LNCAP (cell line): ENCODE measurements at regions not wholly inside any gene's neighbourhood (a gene's known extent, or its start where the extent isn't known, plus 50 kb on each side); places are given as distances from the start of the nearest gene placed in this dataset.

ENCODE experiments used
- TF ChIP-seq, protein P1 (sequence below): fragments of 450-650 bp; IDR thresholded peaks from 2 replicates; pipeline ENCODE4 v1.5.1; 2017; ENCODE audit warnings: mild to moderate bottlenecking

DNA sequence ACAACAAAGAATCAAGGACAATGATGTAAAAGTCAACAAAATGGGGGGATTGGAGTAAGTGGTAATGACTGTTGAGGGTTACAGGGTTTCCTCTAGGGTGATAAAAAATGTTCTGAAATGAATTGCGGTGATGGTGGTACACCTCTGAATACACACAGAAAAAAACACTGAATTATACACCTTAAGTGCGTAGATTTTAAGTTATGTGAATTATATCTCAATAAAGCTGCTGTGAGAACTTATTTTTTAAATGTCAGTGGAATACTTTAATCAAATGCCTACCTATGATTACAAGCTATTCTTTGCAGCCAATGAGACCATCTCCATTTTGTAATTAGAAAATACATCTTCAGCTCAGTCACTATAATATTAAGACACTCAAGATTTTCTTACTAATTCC is 53.5 kb downstream of the ZNF608 start:
- TF ChIP-seq, protein P1, sequence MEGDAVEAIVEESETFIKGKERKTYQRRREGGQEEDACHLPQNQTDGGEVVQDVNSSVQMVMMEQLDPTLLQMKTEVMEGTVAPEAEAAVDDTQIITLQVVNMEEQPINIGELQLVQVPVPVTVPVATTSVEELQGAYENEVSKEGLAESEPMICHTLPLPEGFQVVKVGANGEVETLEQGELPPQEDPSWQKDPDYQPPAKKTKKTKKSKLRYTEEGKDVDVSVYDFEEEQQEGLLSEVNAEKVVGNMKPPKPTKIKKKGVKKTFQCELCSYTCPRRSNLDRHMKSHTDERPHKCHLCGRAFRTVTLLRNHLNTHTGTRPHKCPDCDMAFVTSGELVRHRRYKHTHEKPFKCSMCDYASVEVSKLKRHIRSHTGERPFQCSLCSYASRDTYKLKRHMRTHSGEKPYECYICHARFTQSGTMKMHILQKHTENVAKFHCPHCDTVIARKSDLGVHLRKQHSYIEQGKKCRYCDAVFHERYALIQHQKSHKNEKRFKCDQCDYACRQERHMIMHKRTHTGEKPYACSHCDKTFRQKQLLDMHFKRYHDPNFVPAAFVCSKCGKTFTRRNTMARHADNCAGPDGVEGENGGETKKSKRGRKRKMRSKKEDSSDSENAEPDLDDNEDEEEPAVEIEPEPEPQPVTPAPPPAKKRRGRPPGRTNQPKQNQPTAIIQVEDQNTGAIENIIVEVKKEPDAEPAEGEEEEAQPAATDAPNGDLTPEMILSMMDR, result no peak

DNA sequence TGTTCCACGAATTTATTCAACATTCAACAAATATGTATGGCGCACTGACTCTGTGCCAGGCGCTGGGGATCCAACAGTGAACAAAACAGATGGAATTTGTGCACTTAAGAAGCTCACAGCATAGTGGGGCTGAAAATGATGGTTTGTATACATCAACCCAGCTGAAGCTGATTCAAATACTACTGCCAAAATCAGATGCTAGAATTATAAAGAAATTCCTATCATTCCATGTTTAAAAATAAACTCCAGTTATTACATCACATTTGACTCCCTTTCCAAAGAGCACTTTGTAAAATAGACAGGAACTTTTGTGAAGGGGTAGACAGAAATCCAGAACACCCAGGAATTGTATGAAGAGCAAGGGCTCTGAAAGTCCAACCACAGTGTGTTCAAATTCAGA is 54.1 kb downstream of the ZNF608 start:
- TF ChIP-seq, protein P1, result no peak

DNA sequence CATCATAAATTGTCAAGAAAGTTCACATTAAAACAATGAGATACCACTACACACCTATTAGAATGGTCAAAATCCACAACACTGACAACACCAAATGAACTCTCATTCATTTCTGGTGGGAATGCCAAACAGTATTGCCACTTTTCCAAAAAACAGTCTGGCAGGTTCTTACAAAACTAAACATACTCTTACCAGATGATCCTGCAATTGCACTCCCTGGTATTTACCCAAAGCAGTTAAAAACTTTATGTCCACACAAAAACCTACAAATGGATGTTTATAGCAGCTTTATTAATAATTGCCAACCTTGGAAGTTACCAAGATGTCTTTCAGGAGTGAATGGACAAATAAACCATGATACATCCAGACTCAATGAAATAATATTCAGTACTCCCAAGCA is 56.8 kb downstream of the ZNF608 start:
- TF ChIP-seq, protein P1, result no peak

DNA sequence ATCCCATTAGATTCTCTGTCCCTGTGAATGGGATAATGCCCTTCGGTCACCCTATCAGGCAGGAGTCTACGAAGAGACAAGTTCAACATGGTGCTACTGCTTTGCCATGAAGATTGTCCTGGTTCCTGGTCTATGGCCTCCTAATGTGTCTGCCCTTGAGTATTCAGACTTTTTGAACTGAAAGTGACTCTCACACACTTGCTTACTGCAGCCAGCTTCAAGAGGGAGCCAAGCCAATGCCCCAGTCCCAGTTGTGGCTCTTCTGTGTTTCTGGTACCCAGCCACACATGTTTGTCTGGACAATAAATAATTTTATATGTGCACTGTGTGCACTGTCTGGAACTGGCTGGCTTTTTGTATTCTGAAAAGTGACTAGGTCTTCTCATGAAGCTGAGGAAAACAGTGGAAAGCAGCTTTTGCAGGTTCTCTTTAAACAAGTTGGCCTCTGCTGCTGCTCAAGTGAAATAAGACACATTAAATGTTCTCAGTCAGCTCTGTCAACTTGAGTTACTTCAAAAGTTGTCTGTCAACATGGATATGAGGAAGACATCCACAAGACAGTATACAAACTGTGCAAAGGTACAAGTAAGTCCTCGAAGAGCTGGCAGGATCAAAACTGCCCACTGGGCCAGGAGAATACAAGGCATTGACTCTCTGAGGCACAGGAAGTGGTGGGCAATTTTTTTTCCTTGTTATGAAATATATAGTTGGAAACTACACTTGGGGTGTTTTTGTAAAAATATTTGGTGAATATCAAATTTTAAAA is 60.0 kb downstream of the ZNF608 start:
- TF ChIP-seq, protein P1, result no peak

DNA sequence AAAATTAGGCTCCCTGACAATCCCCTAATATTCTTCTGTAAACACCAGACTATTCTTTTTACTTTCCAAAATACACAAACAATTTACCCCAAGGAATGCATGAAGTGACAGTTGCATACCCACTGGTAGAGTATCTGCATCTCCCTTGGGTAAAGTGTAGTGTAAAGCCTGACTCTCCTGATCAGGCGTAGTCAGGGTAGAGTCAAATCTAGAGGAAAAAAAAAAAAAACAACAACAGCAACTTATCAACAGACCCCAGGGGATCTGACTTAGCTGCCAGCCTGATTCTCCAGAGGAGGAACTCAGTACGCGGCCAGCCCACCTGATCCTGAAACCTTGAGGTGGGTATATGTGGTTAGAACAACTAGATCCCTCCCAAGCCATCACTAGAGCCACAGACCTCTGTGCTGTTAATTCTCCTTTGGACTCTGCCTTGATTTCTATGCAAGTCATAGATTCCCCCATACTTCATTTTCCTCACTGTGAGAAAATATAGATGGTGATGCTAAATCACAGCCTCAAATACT is 61.0 kb downstream of the ZNF608 start:
- TF ChIP-seq, protein P1, result no peak

DNA sequence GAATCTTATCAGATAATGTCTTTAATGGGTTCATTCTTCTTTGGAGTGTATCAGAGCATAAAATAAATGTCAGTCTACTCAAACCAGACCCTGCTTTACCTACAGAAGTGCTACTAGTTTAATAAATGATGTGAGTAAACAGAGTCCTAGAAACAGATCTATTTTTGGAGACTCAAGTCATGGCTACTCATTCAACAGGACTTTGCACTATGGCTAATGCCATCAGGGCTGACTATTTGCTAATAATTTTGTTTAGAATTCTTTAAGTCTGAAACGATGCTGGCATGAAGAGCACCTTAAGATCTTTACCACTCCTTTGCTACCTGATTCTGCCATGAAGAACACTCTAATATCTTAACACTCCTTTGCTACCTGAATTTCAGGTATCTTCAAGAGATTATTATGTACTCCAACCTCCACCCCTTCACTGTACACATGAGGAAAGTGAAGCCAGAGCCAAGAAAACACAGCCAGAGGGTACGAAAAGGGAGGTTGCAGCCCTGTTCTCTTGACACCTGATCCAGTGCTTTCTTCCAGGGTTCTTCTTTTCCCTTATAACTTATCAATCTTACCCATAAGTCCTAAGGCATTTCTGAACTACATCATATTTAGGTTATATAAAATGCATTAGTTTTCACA is 62.4 kb downstream of the ZNF608 start:
- TF ChIP-seq, protein P1, result no peak

DNA sequence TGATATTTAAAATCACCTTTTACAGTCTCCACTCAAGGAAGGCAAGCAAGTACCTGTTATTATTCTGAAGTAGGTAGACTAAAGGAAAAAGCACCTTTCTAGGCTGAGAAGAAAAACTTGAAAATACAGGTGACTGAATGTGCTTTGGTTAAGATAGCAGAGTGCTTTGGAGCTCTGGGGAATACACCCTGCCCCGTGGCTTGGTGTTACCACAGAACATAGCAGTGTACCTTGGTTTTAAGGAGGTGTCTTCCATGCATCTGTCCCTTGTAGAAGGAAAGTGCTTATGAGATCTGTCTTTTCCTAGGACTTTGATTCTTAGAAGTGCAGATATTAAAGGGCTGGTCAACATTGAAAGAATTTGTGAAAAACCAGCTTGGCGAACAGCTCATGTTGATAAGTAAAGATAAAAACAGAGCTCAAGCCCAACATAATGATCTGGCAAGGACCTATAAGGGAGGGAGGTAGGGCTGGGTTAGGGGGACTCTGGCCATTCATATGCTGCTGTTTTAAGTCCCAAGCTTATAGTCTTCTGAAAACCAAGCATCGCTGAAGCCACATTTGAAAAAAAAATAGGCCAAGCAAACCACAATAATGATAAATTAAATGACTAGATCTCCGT is 66.8 kb downstream of the ZNF608 start:
- TF ChIP-seq, protein P1, result no peak
